PFSK-1 (cell line): ENCODE measurements at regions not wholly inside any gene's neighbourhood (a gene's known extent, or its start where the extent isn't known, plus 50 kb on each side); places are given as distances from the start of the nearest gene placed in this dataset.

Experiments used
- FOXP2 ChIP-seq: optimal IDR thresholded peaks from 2 replicates; pipeline ENCODE3; 2011; ENCODE audit warnings: borderline replicate concordance, control low read depth, inconsistent platforms; ENCODE audit not compliant: insufficient read depth; ENCODE audit errors: extremely low read length, extremely low read depth
- POLR2AphosphoS5 ChIP-seq: IDR thresholded peaks from 2 replicates; pipeline ENCODE4 v1.6.1; 2012; ENCODE audit warnings: low read depth, mild to moderate bottlenecking, control low read depth, low read length, moderate library complexity
- REST ChIP-seq, 2 experiments: IDR thresholded peaks; 2 replicates each; pipeline versions ENCODE4 v1.6.1 to v1.8.0; 2011 to 2012; ENCODE audit warnings: low read depth in 2 of 2, low read length in 2 of 2, control low read depth in 1 of 2, inconsistent platforms in 1 of 2, mild to moderate bottlenecking in 1 of 2, moderate library complexity in 1 of 2; ENCODE audit not compliant: insufficient read depth in 1 of 2

GRCh38 chrX:45322382-45322781 lies 121.7 kb upstream of the DIPK2B start:
- TF ChIP-seq REST (IDR thresholded peaks at IDR 0.05; ENCODE audit: insufficient read depth in 1 of 2, low read depth in 2 of 2, low read length in 2 of 2) (no peak), POLR2AphosphoS5 (no peak), FOXP2 (no peak)
